Peyer's patch (tissue), 4 donors: ENCODE measurements at regions not wholly inside any gene's neighbourhood (a gene's known extent, or its start where the extent isn't known, plus 50 kb on each side); places are given as distances from the start of the nearest gene placed in this dataset.

Source experiments
- POLR2A ChIP-seq, 2 donors: fragments of 450-650 bp; IDR thresholded peaks; one replicate each; pipeline ENCODE4 v1.5.1; 2017; ENCODE audit warnings: antibody characterized with exemption in 2 of 2, mild to moderate bottlenecking in 2 of 2, moderate library complexity in 2 of 2
- TF ChIP-seq, protein P1 (sequence below), 6 experiments: fragments of 450-650 bp in 4 of 6; fragments of 200-600 bp in 2 of 6; sonication (generic) in 1 of 6; IDR thresholded peaks; one replicate each; pipeline ENCODE4 v1.5.1; 2017 to 2019; ENCODE audit warnings: antibody characterized with exemption in 6 of 6, mild to moderate bottlenecking in 3 of 6, moderate library complexity in 1 of 6

DNA sequence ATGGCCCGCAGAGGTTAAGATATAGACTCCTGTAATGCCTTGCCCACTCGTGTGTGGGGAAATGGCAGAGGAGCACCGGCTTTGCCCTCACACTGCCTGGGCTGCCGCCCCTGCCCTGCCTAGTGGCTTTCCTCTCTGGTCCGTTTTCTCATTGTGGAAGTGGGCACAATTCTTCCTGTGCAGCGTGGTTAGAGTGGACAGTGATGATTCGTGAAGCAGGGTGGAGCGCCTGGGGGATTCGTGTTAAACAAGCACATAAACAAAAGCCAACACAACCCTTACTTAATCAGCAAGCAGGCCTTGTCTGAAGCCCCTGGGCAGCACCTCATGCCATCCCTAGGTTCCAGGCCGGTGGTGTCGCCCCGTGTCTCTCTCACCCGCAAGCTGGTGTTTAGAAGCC is 269.7 kb downstream of the SEC14L1 start:
- TF ChIP-seq, protein P1, sequence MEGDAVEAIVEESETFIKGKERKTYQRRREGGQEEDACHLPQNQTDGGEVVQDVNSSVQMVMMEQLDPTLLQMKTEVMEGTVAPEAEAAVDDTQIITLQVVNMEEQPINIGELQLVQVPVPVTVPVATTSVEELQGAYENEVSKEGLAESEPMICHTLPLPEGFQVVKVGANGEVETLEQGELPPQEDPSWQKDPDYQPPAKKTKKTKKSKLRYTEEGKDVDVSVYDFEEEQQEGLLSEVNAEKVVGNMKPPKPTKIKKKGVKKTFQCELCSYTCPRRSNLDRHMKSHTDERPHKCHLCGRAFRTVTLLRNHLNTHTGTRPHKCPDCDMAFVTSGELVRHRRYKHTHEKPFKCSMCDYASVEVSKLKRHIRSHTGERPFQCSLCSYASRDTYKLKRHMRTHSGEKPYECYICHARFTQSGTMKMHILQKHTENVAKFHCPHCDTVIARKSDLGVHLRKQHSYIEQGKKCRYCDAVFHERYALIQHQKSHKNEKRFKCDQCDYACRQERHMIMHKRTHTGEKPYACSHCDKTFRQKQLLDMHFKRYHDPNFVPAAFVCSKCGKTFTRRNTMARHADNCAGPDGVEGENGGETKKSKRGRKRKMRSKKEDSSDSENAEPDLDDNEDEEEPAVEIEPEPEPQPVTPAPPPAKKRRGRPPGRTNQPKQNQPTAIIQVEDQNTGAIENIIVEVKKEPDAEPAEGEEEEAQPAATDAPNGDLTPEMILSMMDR (IDR thresholded peaks at IDR 0.05) = no peak
- no peak for TF ChIP-seq POLR2A (IDR thresholded peaks at IDR 0.05)
